ENCODE measurements at regions not wholly inside any gene's neighbourhood (a gene's known extent, or its start where the extent isn't known, plus 50 kb on each side); places are given as distances from the start of the nearest gene placed in this dataset.

DNA sequence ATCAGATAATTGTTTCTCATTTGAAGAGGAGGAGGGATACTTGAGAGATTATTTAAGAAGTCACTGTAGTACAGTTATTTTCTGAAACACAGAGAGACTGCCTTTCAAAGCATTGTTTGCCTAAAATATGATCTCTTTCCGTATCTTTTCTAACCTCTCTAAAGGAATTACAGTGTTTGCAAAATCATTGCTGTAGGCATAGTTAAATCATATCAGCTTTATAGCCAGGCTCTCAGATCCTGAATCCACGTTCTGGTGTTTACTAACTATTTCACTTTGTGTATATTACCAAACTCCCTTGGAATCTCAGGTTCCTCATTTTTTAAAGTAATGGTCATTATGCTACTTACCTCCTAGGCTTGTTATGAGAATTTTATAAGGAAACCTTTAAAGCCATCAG is 1151.6 kb upstream of the CDH9 start:
- TF ChIP-seq POLR2A (IDR thresholded peaks at IDR 0.05), result no peak
- TF ChIP-seq, protein P1, sequence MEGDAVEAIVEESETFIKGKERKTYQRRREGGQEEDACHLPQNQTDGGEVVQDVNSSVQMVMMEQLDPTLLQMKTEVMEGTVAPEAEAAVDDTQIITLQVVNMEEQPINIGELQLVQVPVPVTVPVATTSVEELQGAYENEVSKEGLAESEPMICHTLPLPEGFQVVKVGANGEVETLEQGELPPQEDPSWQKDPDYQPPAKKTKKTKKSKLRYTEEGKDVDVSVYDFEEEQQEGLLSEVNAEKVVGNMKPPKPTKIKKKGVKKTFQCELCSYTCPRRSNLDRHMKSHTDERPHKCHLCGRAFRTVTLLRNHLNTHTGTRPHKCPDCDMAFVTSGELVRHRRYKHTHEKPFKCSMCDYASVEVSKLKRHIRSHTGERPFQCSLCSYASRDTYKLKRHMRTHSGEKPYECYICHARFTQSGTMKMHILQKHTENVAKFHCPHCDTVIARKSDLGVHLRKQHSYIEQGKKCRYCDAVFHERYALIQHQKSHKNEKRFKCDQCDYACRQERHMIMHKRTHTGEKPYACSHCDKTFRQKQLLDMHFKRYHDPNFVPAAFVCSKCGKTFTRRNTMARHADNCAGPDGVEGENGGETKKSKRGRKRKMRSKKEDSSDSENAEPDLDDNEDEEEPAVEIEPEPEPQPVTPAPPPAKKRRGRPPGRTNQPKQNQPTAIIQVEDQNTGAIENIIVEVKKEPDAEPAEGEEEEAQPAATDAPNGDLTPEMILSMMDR (IDR thresholded peaks at IDR 0.05), result no peak
- intact Hi-C loops (cut with DNase I; ENCODE audit: low total_unique reads), result no loop called here
- DNase-seq, result no peak
- WGBS, 2 donors, result 38 to 53% methylated on average over 2 of the region's 2 CpGs
- no peaks in the 10 kb centered on the region for H3K9me3 ChIP-seq
- no peak overlapping the region for H3K4me3 ChIP-seq
- no peak overlapping the region for H3K27ac ChIP-seq
- H3K27me3 ChIP-seq, result no peaks in the 10 kb centered on the region
- no peaks in the 10 kb centered on the region for H3K4me1 ChIP-seq
- H3K36me3 ChIP-seq (ENCODE audit: low read depth, missing control alignments), result no peaks in the 10 kb centered on the region

GRCh38 chr5:28174691-28175090 is 1136.3 kb upstream of the CDH9 start:
- intact Hi-C loops (cut with DNase I; ENCODE audit: low total_unique reads), result no loop called here
- Histone ChIP-seq H3K27ac (no peak overlapping the region), H3K27me3 (no peaks in the 10 kb centered on the region), H3K4me3 (no peak overlapping the region), H3K36me3 (ENCODE audit: low read depth, missing control alignments) (no peaks in the 10 kb centered on the region), H3K4me1 (no peaks in the 10 kb centered on the region), H3K9me3 (no peaks in the 10 kb centered on the region)
- no peak for TF ChIP-seq POLR2A (IDR thresholded peaks at IDR 0.05)
- TF ChIP-seq, protein P1 (IDR thresholded peaks at IDR 0.05), result no peak
- no peak for DNase-seq

DNA sequence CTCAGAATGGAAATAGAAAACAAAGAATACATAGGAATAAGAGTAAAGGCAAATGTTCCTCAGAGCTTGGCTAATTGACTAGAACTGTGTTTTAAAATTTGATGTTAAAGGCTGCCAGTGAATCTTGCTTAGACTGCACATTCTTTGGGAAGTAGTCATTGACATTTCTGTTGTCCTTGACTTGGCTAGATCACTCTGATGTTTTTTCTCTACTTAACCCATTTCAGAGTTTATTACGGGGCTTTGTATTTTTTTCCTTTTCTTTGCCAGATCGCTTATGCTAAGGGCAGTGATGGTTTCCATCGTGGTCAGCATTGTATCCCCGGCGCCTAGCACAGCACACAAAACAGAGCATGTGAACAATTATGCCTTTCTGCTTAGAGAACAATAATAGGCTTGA is 1126.7 kb upstream of the CDH9 start:
- intact Hi-C loops (cut with DNase I; ENCODE audit: low total_unique reads), result no loop called here
- TF ChIP-seq, protein P1 (IDR thresholded peaks at IDR 0.05), result no peak
- no peak for TF ChIP-seq POLR2A (IDR thresholded peaks at IDR 0.05)
- no peak for DNase-seq
- Histone ChIP-seq H3K9me3 (no peaks in the 10 kb centered on the region), H3K4me3 (no peak overlapping the region), H3K27ac (no peak overlapping the region), H3K36me3 (ENCODE audit: low read depth, missing control alignments) (no peaks in the 10 kb centered on the region), H3K27me3 (no peaks in the 10 kb centered on the region), H3K4me1 (no peaks in the 10 kb centered on the region)
- 42 to 51% methylated on average over 5 of the region's 5 CpGs for WGBS, 2 donors

DNA sequence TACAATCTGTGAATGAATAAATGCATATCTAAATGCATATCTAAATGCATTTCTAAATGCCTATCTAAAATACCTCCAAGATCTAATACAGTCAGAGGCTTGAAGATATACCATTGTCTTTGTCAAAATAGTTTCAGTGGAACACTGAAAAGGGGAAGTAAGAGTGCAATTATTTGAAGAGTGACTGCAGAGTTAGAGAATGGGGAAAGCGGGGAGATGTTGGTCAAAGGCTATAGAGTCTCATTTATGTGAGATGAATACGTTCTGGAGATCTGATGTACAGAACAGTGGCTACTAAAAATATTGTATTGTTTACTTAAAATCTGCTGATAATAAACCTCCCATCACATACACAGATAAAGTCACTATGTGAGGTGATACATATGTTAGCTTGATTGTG is 1126.2 kb upstream of the CDH9 start:
- Histone ChIP-seq H3K36me3 (ENCODE audit: low read depth, missing control alignments) (no peaks in the 10 kb centered on the region), H3K4me1 (no peaks in the 10 kb centered on the region), H3K4me3 (no peak overlapping the region), H3K27me3 (no peaks in the 10 kb centered on the region), H3K27ac (no peak overlapping the region), H3K9me3 (no peaks in the 10 kb centered on the region)
- no peak for DNase-seq
- intact Hi-C loops (cut with DNase I; ENCODE audit: low total_unique reads), result no loop called here
- WGBS, 2 donors, result 70 to 80% methylated on average over 2 of the region's 2 CpGs
- TF ChIP-seq POLR2A (IDR thresholded peaks at IDR 0.05), result no peak
- TF ChIP-seq, protein P1 (IDR thresholded peaks at IDR 0.05), result no peak

DNA sequence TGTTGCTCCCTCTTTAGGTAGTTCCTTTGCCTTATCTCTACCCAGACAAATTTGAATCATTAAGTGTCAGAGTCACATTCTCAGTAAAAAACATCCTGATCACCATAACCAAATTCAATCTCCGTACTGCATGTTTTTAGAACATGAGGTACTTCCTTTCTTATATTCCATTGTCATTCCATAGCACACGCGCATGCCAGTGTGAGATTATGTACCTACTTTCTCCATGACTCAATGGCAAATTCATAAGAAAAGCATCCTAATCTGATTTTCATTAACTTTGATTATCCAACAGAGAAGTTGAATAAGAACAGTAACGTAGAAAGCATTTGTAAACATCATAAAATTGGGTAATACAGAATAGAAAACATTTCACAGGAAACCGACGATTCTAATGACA is 1118.6 kb upstream of the CDH9 start:
- Histone ChIP-seq H3K27me3 (no peaks in the 10 kb centered on the region), H3K36me3 (ENCODE audit: low read depth, missing control alignments) (no peaks in the 10 kb centered on the region), H3K9me3 (no peaks in the 10 kb centered on the region), H3K4me1 (no peaks in the 10 kb centered on the region), H3K4me3 (no peak overlapping the region), H3K27ac (no peak overlapping the region)
- DNase-seq, result no peak
- intact Hi-C loops (cut with DNase I; ENCODE audit: low total_unique reads), result no loop called here
- TF ChIP-seq, protein P1 (IDR thresholded peaks at IDR 0.05), result no peak
- no peak for TF ChIP-seq POLR2A (IDR thresholded peaks at IDR 0.05)
- WGBS, 2 donors, result 91 to 93% methylated on average over 6 of the region's 6 CpGs

Measured in testis (tissue), 2 donors.